Effector memory CD8-positive, alpha-beta T cell (primary cell): ENCODE measurements at regions not wholly inside any gene's neighbourhood (a gene's known extent, or its start where the extent isn't known, plus 50 kb on each side); places are given as distances from the start of the nearest gene placed in this dataset.

ENCODE experiments used
- ATAC-seq: fragments of 150-1000 bp; cut with Tn5 transposase; replicated peaks from 2 replicates; pipeline ENCODE4 v1.10.0; 2021; ENCODE audit warnings: mild to moderate bottlenecking, moderate library complexity
- DNase-seq, 3 experiments: peaks; one replicate each; pipeline ENCODE4 v3.0.0; 2021
- H3K27ac Mint-ChIP-seq, 2 donors: one replicate each; pipeline ENCODE4 v1.8.0; 2022; ENCODE audit warnings: mild to moderate bottlenecking in 2 of 2, mixed read lengths in 2 of 2, moderate library complexity in 2 of 2
- H3K27me3 Mint-ChIP-seq, 2 donors: one replicate each; pipeline ENCODE4 v1.8.0; 2022; ENCODE audit warnings: mixed read lengths in 2 of 2
- H3K36me3 Mint-ChIP-seq: one replicate; pipeline ENCODE4 v1.8.0; 2022; ENCODE audit warnings: mild to moderate bottlenecking, moderate library complexity, mixed read lengths; ENCODE audit not compliant: insufficient read depth
- H3K4me1 Mint-ChIP-seq, 2 donors: one replicate each; pipeline ENCODE4 v1.8.0; 2022; ENCODE audit warnings: low read depth in 2 of 2, mixed read lengths in 2 of 2
- H3K4me3 Mint-ChIP-seq, 2 donors: one replicate each; pipeline ENCODE4 v1.8.0; 2022; ENCODE audit warnings: mild to moderate bottlenecking in 2 of 2, mixed read lengths in 2 of 2, moderate library complexity in 2 of 2
- H3K9me3 Mint-ChIP-seq, 2 donors: one replicate each; pipeline ENCODE4 v1.8.0; 2022; ENCODE audit warnings: mixed read lengths in 2 of 2

GRCh38 chrX:16222151-16222550, 54.9 kb downstream of the MAGEB17 start:
- Mint-ChIP-seq H3K4me1 (no peaks in the 10 kb centered on the region), H3K4me3 (no peak overlapping the region), H3K36me3 (no peaks in the 10 kb centered on the region), H3K9me3 (no peaks in the 10 kb centered on the region), H3K27ac (no peak overlapping the region), H3K27me3 (peaks cover 6 to 17% of the 10 kb centered on the region in 2 donors)
- ATAC-seq (no peak), DNase-seq (no peak)

GRCh38 chrX:16223385-16223784, 56.1 kb downstream of the MAGEB17 start:
- no peak for ATAC-seq
- H3K27ac Mint-ChIP-seq: no peak overlapping the region
- no peaks in the 10 kb centered on the region for H3K9me3 Mint-ChIP-seq
- DNase-seq: no peak
- H3K27me3 Mint-ChIP-seq: peaks cover 6 to 17% of the 10 kb centered on the region in 2 donors
- H3K4me3 Mint-ChIP-seq: no peak overlapping the region
- no peaks in the 10 kb centered on the region for H3K4me1 Mint-ChIP-seq
- H3K36me3 Mint-ChIP-seq: no peaks in the 10 kb centered on the region

DNA sequence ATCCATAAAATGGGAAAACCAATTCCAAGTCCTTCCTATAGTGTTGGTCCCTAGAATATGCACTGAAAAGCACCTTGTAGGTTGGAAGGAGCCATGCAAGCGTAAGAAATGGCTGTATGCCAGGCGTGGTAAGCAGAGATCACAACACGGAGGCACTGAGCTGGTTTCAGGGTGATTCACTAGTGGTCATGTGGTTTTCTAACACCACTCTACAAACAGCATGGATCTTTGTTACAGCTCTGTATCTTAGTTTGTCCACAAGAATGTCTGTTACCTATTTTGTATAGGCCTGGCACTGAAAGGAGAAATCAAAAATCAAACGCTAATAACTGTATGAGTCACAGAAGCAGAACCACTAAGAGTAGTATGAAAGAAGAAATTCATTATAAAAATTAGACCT, 71.9 kb downstream of the MAGEB17 start:
- DNase-seq: no peak
- Mint-ChIP-seq H3K4me3 (no peak overlapping the region), H3K27me3 (peaks cover 6 to 19% of the 10 kb centered on the region in 2 donors)

GRCh38 chrX:16240231-16240905, 73.1 kb downstream of the MAGEB17 start:
- no peaks in the 10 kb centered on the region for H3K4me1 Mint-ChIP-seq
- DNase-seq (no peak), ATAC-seq (no peak)
- H3K27me3 Mint-ChIP-seq: peaks cover 6 to 19% of the 10 kb centered on the region in 2 donors
- H3K36me3 Mint-ChIP-seq: no peaks in the 10 kb centered on the region
- no peak overlapping the region for H3K4me3 Mint-ChIP-seq
- no peaks in the 10 kb centered on the region for H3K9me3 Mint-ChIP-seq
- no peak overlapping the region for H3K27ac Mint-ChIP-seq

More for the DNA sequence above, 71.9 kb downstream of the MAGEB17 start:
- ATAC-seq: no peak
- Mint-ChIP-seq H3K36me3 (no peaks in the 10 kb centered on the region), H3K4me1 (no peaks in the 10 kb centered on the region), H3K27ac (no peak overlapping the region), H3K9me3 (no peaks in the 10 kb centered on the region)

DNA sequence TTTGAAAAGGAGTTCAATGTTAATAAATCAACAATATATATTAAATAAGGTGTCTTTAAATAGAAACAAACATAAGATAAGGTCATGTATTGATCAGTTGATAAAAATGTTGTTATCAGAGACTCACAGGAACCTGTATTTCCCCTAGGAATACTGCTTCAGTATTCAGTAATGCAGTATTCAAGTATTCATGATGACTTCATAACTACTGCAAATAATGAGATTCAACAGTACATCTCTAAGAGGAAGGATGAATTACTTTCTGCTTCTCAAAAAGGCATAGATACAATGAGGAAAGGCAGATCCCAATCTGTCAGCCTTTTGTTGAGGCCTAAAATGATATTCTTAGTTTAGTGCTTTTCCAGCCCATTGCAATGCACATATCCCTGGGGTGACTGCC, 73.7 kb downstream of the MAGEB17 start:
- H3K27me3 Mint-ChIP-seq: peaks cover 6 to 19% of the 10 kb centered on the region in 2 donors
- H3K4me1 Mint-ChIP-seq: no peaks in the 10 kb centered on the region
- H3K36me3 Mint-ChIP-seq: no peaks in the 10 kb centered on the region
- no peak overlapping the region for H3K4me3 Mint-ChIP-seq
- ATAC-seq (no peak), DNase-seq (no peak)
- no peaks in the 10 kb centered on the region for H3K9me3 Mint-ChIP-seq
- no peak overlapping the region for H3K27ac Mint-ChIP-seq

- H3K27me3 Mint-ChIP-seq: no peaks in the 10 kb centered on the region
- H3K36me3 Mint-ChIP-seq: no peaks in the 10 kb centered on the region
- no peaks in the 10 kb centered on the region for H3K4me1 Mint-ChIP-seq
- ATAC-seq (no peak), DNase-seq (no peak)
- no peaks in the 10 kb centered on the region for H3K9me3 Mint-ChIP-seq
- H3K4me3 Mint-ChIP-seq: no peak overlapping the region
- no peak overlapping the region for H3K27ac Mint-ChIP-seq
Measured at GRCh38 chrX:16250296-16250695, 83.0 kb downstream of the MAGEB17 start.

GRCh38 chrX:16251782-16252181, 84.5 kb downstream of the MAGEB17 start:
- H3K4me1 Mint-ChIP-seq: no peaks in the 10 kb centered on the region
- H3K4me3 Mint-ChIP-seq: no peak overlapping the region
- no peaks in the 10 kb centered on the region for H3K36me3 Mint-ChIP-seq
- H3K9me3 Mint-ChIP-seq: no peaks in the 10 kb centered on the region
- no peak overlapping the region for H3K27ac Mint-ChIP-seq
- ATAC-seq (no peak), DNase-seq (no peak)
- H3K27me3 Mint-ChIP-seq: peaks cover 0 to 6% of the 10 kb centered on the region in 2 donors

- Mint-ChIP-seq H3K36me3 (no peaks in the 10 kb centered on the region), H3K4me3 (no peak overlapping the region), H3K4me1 (no peaks in the 10 kb centered on the region), H3K27me3 (peaks cover 11 to 19% of the 10 kb centered on the region in 2 donors), H3K9me3 (no peaks in the 10 kb centered on the region), H3K27ac (no peak overlapping the region)
- no peak for ATAC-seq
- no peak for DNase-seq
Measured at GRCh38 chrX:16258882-16259281, 91.6 kb downstream of the MAGEB17 start.

DNA sequence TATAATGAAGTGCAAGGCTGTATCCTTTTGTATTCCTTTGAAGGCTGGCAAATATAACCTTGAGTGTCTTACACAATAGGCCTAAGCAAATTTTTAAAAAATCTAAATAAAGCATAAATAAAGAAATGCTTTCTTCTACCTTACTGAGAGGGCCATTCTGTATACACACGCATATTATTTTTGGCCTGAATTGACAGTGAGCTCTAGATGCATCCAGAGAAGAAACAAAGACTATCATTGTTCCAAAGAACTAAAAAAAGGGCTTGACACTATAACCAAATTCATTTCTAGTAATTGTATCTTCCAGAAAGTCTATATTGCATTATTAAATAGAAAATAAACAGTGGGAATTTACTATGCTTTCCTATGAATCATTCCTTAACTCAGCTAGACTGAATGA, 100.2 kb downstream of the MAGEB17 start:
- Mint-ChIP-seq H3K27me3 (no peaks in the 10 kb centered on the region), H3K4me3 (no peak overlapping the region), H3K27ac (no peak overlapping the region), H3K4me1 (no peaks in the 10 kb centered on the region), H3K36me3 (no peaks in the 10 kb centered on the region), H3K9me3 (no peaks in the 10 kb centered on the region)
- ATAC-seq (no peak), DNase-seq (no peak)

- no peaks in the 10 kb centered on the region for H3K4me1 Mint-ChIP-seq
- no peak overlapping the region for H3K4me3 Mint-ChIP-seq
- no peaks in the 10 kb centered on the region for H3K36me3 Mint-ChIP-seq
- no peaks in the 10 kb centered on the region for H3K9me3 Mint-ChIP-seq
- no peaks in the 10 kb centered on the region for H3K27me3 Mint-ChIP-seq
- DNase-seq (no peak), ATAC-seq (no peak)
- H3K27ac Mint-ChIP-seq: no peak overlapping the region
Measured at GRCh38 chrX:16268206-16268605, 100.9 kb downstream of the MAGEB17 start.

DNA sequence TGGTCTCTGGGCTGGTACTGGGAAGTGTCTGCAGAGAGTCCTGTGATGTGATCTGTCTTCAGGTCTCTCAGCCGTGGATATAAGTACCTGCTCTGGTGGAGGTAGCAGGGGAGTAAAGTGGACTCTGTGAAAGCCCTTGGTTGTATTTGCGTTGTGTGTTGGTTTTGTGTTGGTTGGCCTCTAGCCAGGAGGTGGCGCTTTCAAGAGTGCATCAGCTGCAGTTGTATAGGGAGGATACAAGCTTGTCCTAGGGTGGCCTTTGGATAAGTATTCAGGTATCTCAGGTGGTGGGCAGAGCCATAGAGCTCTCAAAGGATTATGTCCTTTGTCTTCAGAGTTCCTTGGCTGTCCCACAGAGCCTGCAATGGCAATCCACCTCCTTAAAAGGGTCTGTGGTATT, 111.6 kb downstream of the MAGEB17 start:
- H3K4me3 Mint-ChIP-seq: no peak overlapping the region
- no peak overlapping the region for H3K27ac Mint-ChIP-seq
- no peaks in the 10 kb centered on the region for H3K9me3 Mint-ChIP-seq
- H3K4me1 Mint-ChIP-seq: no peaks in the 10 kb centered on the region
- ATAC-seq (no peak), DNase-seq (no peak)
- no peaks in the 10 kb centered on the region for H3K36me3 Mint-ChIP-seq
- H3K27me3 Mint-ChIP-seq: peaks cover 7 to 10% of the 10 kb centered on the region in 2 donors

DNA sequence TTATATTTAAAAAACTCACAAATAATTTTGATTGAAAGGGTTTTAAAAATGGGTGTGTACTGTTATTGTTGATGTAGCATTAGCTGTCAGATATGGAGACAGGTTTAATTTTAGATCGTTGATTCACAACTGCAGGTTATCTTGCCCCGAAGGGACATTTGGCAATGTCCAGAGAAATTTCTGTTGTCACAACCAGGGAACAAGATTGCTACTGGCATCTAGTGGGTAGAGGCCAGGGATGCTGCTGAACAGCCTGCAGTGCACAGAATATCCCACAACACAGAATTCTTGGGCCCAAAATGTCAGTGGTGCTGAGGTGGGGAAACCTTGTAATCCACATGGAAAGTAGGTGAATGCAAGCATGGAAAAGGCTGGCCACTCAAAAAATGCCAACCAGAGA, 114.9 kb downstream of the MAGEB17 start:
- Mint-ChIP-seq H3K4me1 (no peaks in the 10 kb centered on the region), H3K36me3 (no peaks in the 10 kb centered on the region), H3K9me3 (no peaks in the 10 kb centered on the region), H3K4me3 (no peak overlapping the region), H3K27ac (no peak overlapping the region), H3K27me3 (peaks cover 5 to 10% of the 10 kb centered on the region in 2 donors)
- no peak for DNase-seq
- ATAC-seq: no peak

DNA sequence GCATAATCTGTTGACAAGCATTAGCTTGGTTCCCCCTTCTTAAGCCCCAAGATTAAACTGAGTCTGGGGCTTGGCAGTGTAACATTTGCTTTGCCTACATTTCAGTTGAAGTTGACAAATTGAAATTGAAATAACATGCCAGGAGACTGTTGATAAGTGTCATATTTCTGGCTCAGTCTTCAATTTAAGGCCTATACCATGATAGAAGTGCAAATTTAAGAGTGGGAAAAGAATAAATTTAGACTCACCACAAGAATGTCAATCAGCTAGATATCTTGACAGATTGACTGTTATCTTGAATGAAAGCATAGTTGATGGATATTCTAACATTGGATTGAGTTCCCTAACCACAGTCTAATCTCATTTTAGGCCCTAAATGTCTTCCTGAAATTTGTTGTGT, 117.6 kb downstream of the MAGEB17 start:
- Mint-ChIP-seq H3K4me3 (no peak overlapping the region), H3K9me3 (no peaks in the 10 kb centered on the region), H3K4me1 (no peaks in the 10 kb centered on the region), H3K27me3 (no peaks in the 10 kb centered on the region), H3K36me3 (no peaks in the 10 kb centered on the region), H3K27ac (no peak overlapping the region)
- DNase-seq (no peak), ATAC-seq (no peak)

GRCh38 chrX:16290997-16291396, 123.7 kb downstream of the MAGEB17 start:
- Mint-ChIP-seq H3K4me3 (no peak overlapping the region), H3K27me3 (peaks cover 0 to 11% of the 10 kb centered on the region in 2 donors), H3K4me1 (no peaks in the 10 kb centered on the region), H3K9me3 (peaks cover 0 to 3% of the 10 kb centered on the region in 2 donors), H3K36me3 (no peaks in the 10 kb centered on the region), H3K27ac (no peak overlapping the region)
- ATAC-seq (no peak), DNase-seq (no peak)

DNA sequence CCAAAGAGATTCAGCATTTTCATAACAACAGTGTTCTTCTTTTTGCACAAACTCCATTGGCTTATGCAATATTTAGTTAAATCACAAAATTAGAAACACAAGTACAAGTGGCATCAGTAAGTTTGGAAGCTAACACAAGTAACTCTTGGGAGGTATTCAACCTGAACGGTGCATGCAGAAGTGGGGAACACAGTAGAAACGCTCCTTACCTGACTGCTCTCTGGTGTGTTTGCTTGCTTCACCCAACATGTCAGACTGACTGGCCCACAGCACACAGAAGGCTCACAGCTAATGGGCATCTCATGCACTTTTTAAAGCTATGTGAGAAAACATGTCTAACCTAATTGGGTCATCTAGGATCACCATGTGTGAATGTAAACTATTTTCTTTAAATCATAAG, 133.6 kb downstream of the MAGEB17 start:
- DNase-seq: no peak
- Mint-ChIP-seq H3K36me3 (no peaks in the 10 kb centered on the region), H3K9me3 (no peaks in the 10 kb centered on the region), H3K27ac (no peak overlapping the region), H3K27me3 (no peaks in the 10 kb centered on the region), H3K4me1 (no peaks in the 10 kb centered on the region), H3K4me3 (no peak overlapping the region)
- no peak for ATAC-seq
